ENCODE measurements at regions not wholly inside any gene's neighbourhood (a gene's known extent, or its start where the extent isn't known, plus 50 kb on each side); places are given as distances from the start of the nearest gene placed in this dataset.
A peak's percentile ranks its signal among the peaks of the same experiment; 100 is the strongest.

GRCh38 chr12:100720016-100720654 is 74.4 kb upstream of the ANO4 start:
- Histone ChIP-seq H3K4me3 (ENCODE audit: low read length) (no peak overlapping the region), H3K4me1 (ENCODE audit: insufficient read depth, low read length) (no peaks in the 10 kb centered on the region), H3K27ac (ENCODE audit: low read depth, low read length) (no peak overlapping the region), H3K36me3 (ENCODE audit: insufficient read depth, low read length) (no peaks in the 10 kb centered on the region), H3K27me3 (ENCODE audit: insufficient read depth, low read length, poor library complexity, severe bottlenecking) (no peaks in the 10 kb centered on the region), H3K9me3 (ENCODE audit: low read length) (no peaks in the 10 kb centered on the region)
- Mint-ChIP-seq H3K4me3 (no peak overlapping the region), H3K4me1 (no peaks in the 10 kb centered on the region), H3K36me3 (no peaks in the 10 kb centered on the region), H3K9me3 (peaks cover 0 to 5% (median 0%) of the 10 kb centered on the region in 5 donors), H3K27ac (no peak overlapping the region), H3K27me3 (peaks cover 22 to 28% of the 10 kb centered on the region in 2 donors)
- POLR2A ChIA-PET, result no interaction called here
- no peak for DNase-seq
- CTCF ChIA-PET, result no interaction called here

GRCh38 chr12:100721169-100721568 is 73.4 kb upstream of the ANO4 start:
- H3K27ac Mint-ChIP-seq, result no peak overlapping the region
- no peaks in the 10 kb centered on the region for H3K36me3 Mint-ChIP-seq
- peaks cover 0 to 5% (median 0%) of the 10 kb centered on the region in 5 donors for H3K9me3 Mint-ChIP-seq
- no peaks in the 10 kb centered on the region for H3K36me3 ChIP-seq (ENCODE audit: insufficient read depth, low read length)
- ChIA-PET CTCF (no interaction called here), POLR2A (no interaction called here)
- H3K4me1 Mint-ChIP-seq, result no peaks in the 10 kb centered on the region
- H3K9me3 ChIP-seq (ENCODE audit: low read length), result no peaks in the 10 kb centered on the region
- H3K4me3 Mint-ChIP-seq, result no peak overlapping the region
- DNase-seq, result no peak
- no peaks in the 10 kb centered on the region for H3K4me1 ChIP-seq (ENCODE audit: insufficient read depth, low read length)
- no peak overlapping the region for H3K4me3 ChIP-seq (ENCODE audit: low read length)
- H3K27me3 Mint-ChIP-seq, result peaks cover 19 to 23% of the 10 kb centered on the region in 2 donors
- no peak overlapping the region for H3K27ac ChIP-seq (ENCODE audit: low read depth, low read length)
- no peaks in the 10 kb centered on the region for H3K27me3 ChIP-seq (ENCODE audit: insufficient read depth, low read length, poor library complexity, severe bottlenecking)

DNA sequence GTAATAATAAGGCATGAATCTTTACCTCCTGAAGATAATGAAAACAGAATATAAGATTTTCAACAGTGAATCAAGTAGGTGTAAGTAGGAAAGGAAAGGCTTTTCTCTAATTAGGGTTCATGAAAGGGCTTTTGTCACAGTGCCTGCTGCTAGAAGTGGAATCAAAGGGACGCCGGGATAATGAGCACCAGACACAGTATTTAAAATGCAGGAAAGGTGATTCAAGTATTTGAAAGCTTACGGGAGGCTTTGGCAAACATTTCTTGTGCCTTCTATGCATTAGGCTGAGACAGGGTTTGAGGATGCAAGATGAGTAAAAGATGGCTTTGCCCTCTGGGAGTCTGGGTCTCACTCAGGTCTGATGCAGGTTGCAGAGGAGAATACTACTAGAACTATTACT is 70.5 kb upstream of the ANO4 start:
- no peaks in the 10 kb centered on the region for H3K4me1 Mint-ChIP-seq
- no peaks in the 10 kb centered on the region for H3K9me3 ChIP-seq (ENCODE audit: low read length)
- H3K4me1 ChIP-seq (ENCODE audit: insufficient read depth, low read length), result no peaks in the 10 kb centered on the region
- H3K27me3 Mint-ChIP-seq, result peaks cover 2 to 4% of the 10 kb centered on the region in 2 donors
- no peak overlapping the region for H3K4me3 Mint-ChIP-seq
- H3K27me3 ChIP-seq (ENCODE audit: insufficient read depth, low read length, poor library complexity, severe bottlenecking), result no peaks in the 10 kb centered on the region
- H3K36me3 ChIP-seq (ENCODE audit: insufficient read depth, low read length), result no peaks in the 10 kb centered on the region
- H3K27ac Mint-ChIP-seq, result no peak overlapping the region
- no peak for DNase-seq
- H3K4me3 ChIP-seq (ENCODE audit: low read length), result no peak overlapping the region
- ChIA-PET POLR2A (no interaction called here), CTCF (no interaction called here)
- no peak overlapping the region for H3K27ac ChIP-seq (ENCODE audit: low read depth, low read length)
- H3K36me3 Mint-ChIP-seq, result no peaks in the 10 kb centered on the region
- peaks cover 0 to 2% (median 0%) of the 10 kb centered on the region in 5 donors for H3K9me3 Mint-ChIP-seq

- Histone ChIP-seq H3K36me3 (ENCODE audit: insufficient read depth, low read length) (no peaks in the 10 kb centered on the region), H3K9me3 (ENCODE audit: low read length) (no peaks in the 10 kb centered on the region), H3K4me1 (ENCODE audit: insufficient read depth, low read length) (no peaks in the 10 kb centered on the region), H3K27me3 (ENCODE audit: insufficient read depth, low read length, poor library complexity, severe bottlenecking) (no peaks in the 10 kb centered on the region), H3K4me3 (ENCODE audit: low read length) (no peak overlapping the region), H3K27ac (ENCODE audit: low read depth, low read length) (no peak overlapping the region)
- peak overlapping the region in 1 of 8 donors; percentile 16 for H3K27ac Mint-ChIP-seq
- H3K36me3 Mint-ChIP-seq, result no peaks in the 10 kb centered on the region
- CTCF ChIA-PET, result no interaction called here
- no peak for DNase-seq
- no peaks in the 10 kb centered on the region for H3K9me3 Mint-ChIP-seq
- peaks cover 6 to 7% of the 10 kb centered on the region in 2 donors for H3K27me3 Mint-ChIP-seq
- no peaks in the 10 kb centered on the region for H3K4me1 Mint-ChIP-seq
- POLR2A ChIA-PET, result no interaction called here
- H3K4me3 Mint-ChIP-seq, result no peak overlapping the region
Observed at GRCh38 chr12:100733817-100734593, 60.6 kb upstream of the ANO4 start.

- POLR2A ChIA-PET, result no interaction called here
- Mint-ChIP-seq H3K9me3 (no peaks in the 10 kb centered on the region), H3K4me3 (no peak overlapping the region), H3K36me3 (no peaks in the 10 kb centered on the region), H3K27me3 (peaks cover 6 to 7% of the 10 kb centered on the region in 2 donors), H3K4me1 (no peaks in the 10 kb centered on the region), H3K27ac (no peak overlapping the region)
- Histone ChIP-seq H3K27ac (ENCODE audit: low read depth, low read length) (no peak overlapping the region), H3K27me3 (ENCODE audit: insufficient read depth, low read length, poor library complexity, severe bottlenecking) (no peaks in the 10 kb centered on the region), H3K9me3 (ENCODE audit: low read length) (no peaks in the 10 kb centered on the region), H3K36me3 (ENCODE audit: insufficient read depth, low read length) (no peaks in the 10 kb centered on the region), H3K4me1 (ENCODE audit: insufficient read depth, low read length) (no peaks in the 10 kb centered on the region), H3K4me3 (ENCODE audit: low read length) (no peak overlapping the region)
- CTCF ChIA-PET, result no interaction called here
- no peak for DNase-seq
Observed at GRCh38 chr12:100737168-100737567, 57.4 kb upstream of the ANO4 start.

- CTCF ChIA-PET, result no interaction called here
- no peak overlapping the region for H3K4me3 Mint-ChIP-seq
- H3K4me1 Mint-ChIP-seq, result no peaks in the 10 kb centered on the region
- H3K4me1 ChIP-seq (ENCODE audit: insufficient read depth, low read length), result no peaks in the 10 kb centered on the region
- POLR2A ChIA-PET, result no interaction called here
- peaks cover 3 to 6% of the 10 kb centered on the region in 2 donors for H3K27me3 Mint-ChIP-seq
- no peaks in the 10 kb centered on the region for H3K9me3 Mint-ChIP-seq
- DNase-seq, result no peak
- no peaks in the 10 kb centered on the region for H3K27me3 ChIP-seq (ENCODE audit: insufficient read depth, low read length, poor library complexity, severe bottlenecking)
- no peaks in the 10 kb centered on the region for H3K9me3 ChIP-seq (ENCODE audit: low read length)
- no peak overlapping the region for H3K27ac ChIP-seq (ENCODE audit: low read depth, low read length)
- no peaks in the 10 kb centered on the region for H3K36me3 Mint-ChIP-seq
- H3K4me3 ChIP-seq (ENCODE audit: low read length), result no peak overlapping the region
- H3K27ac Mint-ChIP-seq, result no peak overlapping the region
- H3K36me3 ChIP-seq (ENCODE audit: insufficient read depth, low read length), result no peaks in the 10 kb centered on the region
Observed at GRCh38 chr12:100738086-100738485, 56.5 kb upstream of the ANO4 start.

GRCh38 chr12:100741084-100741711 is 53.4 kb upstream of the ANO4 start:
- ChIA-PET POLR2A (no interaction called here), CTCF (interaction anchor here (1.0 to 1.4 kb wide), 2 partner anchors 24 to 506 kb away, joined by 3 read pairs; no protein-coding TSS in a partner anchor)
- Mint-ChIP-seq H3K9me3 (peaks cover 0 to 12% (median 4%) of the 10 kb centered on the region in 5 donors), H3K4me3 (no peak overlapping the region), H3K27me3 (no peaks in the 10 kb centered on the region), H3K36me3 (no peaks in the 10 kb centered on the region), H3K4me1 (no peaks in the 10 kb centered on the region), H3K27ac (no peak overlapping the region)
- DNase-seq, result no peak
- no peaks in the 10 kb centered on the region for H3K36me3 ChIP-seq (ENCODE audit: insufficient read depth, low read length)
- no peaks in the 10 kb centered on the region for H3K4me1 ChIP-seq (ENCODE audit: insufficient read depth, low read length)
- no peaks in the 10 kb centered on the region for H3K27me3 ChIP-seq (ENCODE audit: insufficient read depth, low read length, poor library complexity, severe bottlenecking)
- H3K4me3 ChIP-seq (ENCODE audit: low read length), result no peak overlapping the region
- H3K27ac ChIP-seq (ENCODE audit: low read depth, low read length), result no peak overlapping the region
- no peaks in the 10 kb centered on the region for H3K9me3 ChIP-seq (ENCODE audit: low read length)

DNA sequence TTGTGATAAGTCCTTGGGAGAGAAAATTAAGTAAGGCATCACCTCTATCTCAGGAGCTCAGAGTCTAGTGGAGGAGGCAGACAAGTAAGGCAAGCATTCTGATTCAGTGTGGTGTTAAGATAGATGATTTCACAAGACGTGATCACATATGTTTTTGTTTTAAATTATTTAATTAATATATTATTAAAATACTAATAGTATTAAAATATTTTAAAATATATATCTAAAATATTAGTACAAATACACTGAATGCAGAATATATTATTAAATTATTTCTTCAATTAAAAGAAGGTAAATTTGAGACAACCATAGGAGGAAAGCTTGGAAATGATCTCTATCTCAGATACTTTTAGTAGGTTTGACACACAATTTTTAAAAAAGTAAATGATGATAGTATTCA is 51.5 kb upstream of the ANO4 start:
- no peak for DNase-seq
- no peaks in the 10 kb centered on the region for H3K36me3 Mint-ChIP-seq
- H3K4me1 Mint-ChIP-seq, result no peaks in the 10 kb centered on the region

More for the DNA sequence above, 51.5 kb upstream of the ANO4 start:
- Histone ChIP-seq H3K9me3 (ENCODE audit: low read length) (no peaks in the 10 kb centered on the region), H3K27ac (ENCODE audit: low read depth, low read length) (no peak overlapping the region), H3K4me1 (ENCODE audit: insufficient read depth, low read length) (no peaks in the 10 kb centered on the region), H3K36me3 (ENCODE audit: insufficient read depth, low read length) (no peaks in the 10 kb centered on the region), H3K4me3 (ENCODE audit: low read length) (no peak overlapping the region), H3K27me3 (ENCODE audit: insufficient read depth, low read length, poor library complexity, severe bottlenecking) (no peaks in the 10 kb centered on the region)
- Mint-ChIP-seq H3K27ac (no peak overlapping the region), H3K9me3 (peaks cover 0 to 12% (median 4%) of the 10 kb centered on the region in 5 donors), H3K27me3 (no peaks in the 10 kb centered on the region), H3K4me3 (no peak overlapping the region)
- CTCF ChIA-PET, result interaction anchor here (0.8 kb wide), 1 partner anchor 17 kb away, joined by 3 read pairs; no protein-coding TSS in a partner anchor
- POLR2A ChIA-PET, result no interaction called here

Measured in CD8-positive, alpha-beta memory T cell (primary cell).